ENCODE measurements at regions not wholly inside any gene's neighbourhood (a gene's known extent, or its start where the extent isn't known, plus 50 kb on each side); places are given as distances from the start of the nearest gene placed in this dataset.
"Not testable (repeated sequence)": the region's sequence is repeated elsewhere in the genome, so short reads cannot be mapped to it uniquely, and the experiment has no call there.

GRCh38 chr5:82466986-82467561 lies 188.9 kb upstream of the RPS23 start:
- DNase-seq, result no peak

- DNase-seq, result no peak
Measured at GRCh38 chr5:82465235-82465634, 187.1 kb upstream of the RPS23 start.

GRCh38 chr5:82459626-82460025 lies 181.5 kb upstream of the RPS23 start:
- DNase-seq, result no peak

GRCh38 chr5:82455317-82455716 lies 177.2 kb upstream of the RPS23 start:
- DNase-seq, result not testable (repeated sequence)

GRCh38 chr5:82448374-82448773 lies 170.2 kb upstream of the RPS23 start:
- no peak for DNase-seq

GRCh38 chr5:82447913-82448312 lies 169.8 kb upstream of the RPS23 start:
- DNase-seq, result no peak

- DNase-seq, result no peak
Measured at GRCh38 chr5:82446809-82447208, 168.7 kb upstream of the RPS23 start.

GRCh38 chr5:82445726-82446335 lies 167.7 kb upstream of the RPS23 start:
- no peak for DNase-seq

GRCh38 chr5:82439750-82440445 lies 161.7 kb upstream of the RPS23 start:
- no peak for DNase-seq

GRCh38 chr5:82437565-82437964 lies 159.4 kb upstream of the RPS23 start:
- not testable (repeated sequence) for DNase-seq

- no peak for DNase-seq
Measured at GRCh38 chr5:82436291-82436690, 158.1 kb upstream of the RPS23 start.

GRCh38 chr5:82434696-82435660 lies 156.8 kb upstream of the RPS23 start:
- not testable (repeated sequence) for DNase-seq

- no peak for DNase-seq
Measured at GRCh38 chr5:82426464-82427154, 148.5 kb upstream of the RPS23 start.

- DNase-seq, result no peak
Measured at GRCh38 chr5:82425591-82425990, 147.4 kb upstream of the RPS23 start.

GRCh38 chr5:82424211-82424610 lies 146.1 kb upstream of the RPS23 start:
- no peak for DNase-seq

- DNase-seq, result no peak
Measured at GRCh38 chr5:82422751-82423181, 144.6 kb upstream of the RPS23 start.

- no peak for DNase-seq
Measured at GRCh38 chr5:82422001-82422740, 144.0 kb upstream of the RPS23 start.

- no peak for DNase-seq
Measured at GRCh38 chr5:82421119-82421518, 143.0 kb upstream of the RPS23 start.

GRCh38 chr5:82420524-82420923 lies 142.4 kb upstream of the RPS23 start:
- not testable (repeated sequence) for DNase-seq

- DNase-seq, result no peak
Measured at GRCh38 chr5:82419559-82420332, 141.6 kb upstream of the RPS23 start.

GRCh38 chr5:82418608-82418950 lies 140.4 kb upstream of the RPS23 start:
- DNase-seq, result no peak
